Skeletal muscle satellite cell (primary cell): ENCODE measurements at regions not wholly inside any gene's neighbourhood (a gene's known extent, or its start where the extent isn't known, plus 50 kb on each side); places are given as distances from the start of the nearest gene placed in this dataset.
"Not testable (repeated sequence)": the region's sequence is repeated elsewhere in the genome, so short reads cannot be mapped to it uniquely, and the experiment has no call there.

ENCODE experiments used
- H3K27me3 ChIP-seq: 2 replicates; pipeline ENCODE4 v1.7.0; 2013; ENCODE audit warnings: low read length; ENCODE audit not compliant: control insufficient read depth, insufficient read depth
- H3K36me3 ChIP-seq: 2 replicates; pipeline ENCODE4 v1.7.0; 2013; ENCODE audit warnings: mild to moderate bottlenecking, control low read depth, low read length; ENCODE audit not compliant: insufficient read depth
- H3K4me1 ChIP-seq: 2 replicates; pipeline ENCODE4 v1.7.0; 2013; ENCODE audit warnings: low read length; ENCODE audit not compliant: control insufficient read depth, insufficient read depth
- H3K4me2 ChIP-seq: 2 replicates; pipeline ENCODE4 v1.7.0; 2013; ENCODE audit warnings: mild to moderate bottlenecking, low read length
- H3K4me3 ChIP-seq: 2 replicates; pipeline ENCODE4 v1.7.0; 2013; ENCODE audit warnings: low read length
- H3K9ac ChIP-seq: 2 replicates; pipeline ENCODE4 v1.7.0; 2013; ENCODE audit warnings: mild to moderate bottlenecking, low read depth, low read length, moderate library complexity
- H3K9me3 ChIP-seq: replicated peaks from 2 replicates; pipeline ENCODE4 v1.7.0; 2013; ENCODE audit warnings: mild to moderate bottlenecking, control low read depth, low read length

DNA sequence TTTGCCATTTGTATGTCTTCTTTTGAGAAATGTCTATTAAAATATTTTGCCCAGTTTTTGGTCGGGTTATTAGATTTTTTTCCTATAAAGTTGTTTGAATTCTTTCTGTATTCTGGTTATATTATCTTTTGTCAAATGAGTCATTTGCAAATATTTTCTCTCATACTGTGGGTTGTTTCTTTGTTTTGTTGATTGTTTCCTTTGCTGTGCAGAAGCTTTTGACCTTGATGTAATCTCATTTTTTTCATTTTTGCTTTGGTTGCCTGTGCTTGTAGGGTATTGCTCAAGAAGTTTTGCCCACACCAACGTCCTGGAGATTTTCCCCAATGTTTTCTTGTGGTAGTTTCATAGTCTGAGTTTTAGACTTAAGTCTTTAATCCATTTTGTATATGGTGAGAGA is 245.7 kb downstream of the ADCYAP1 start:
- Histone ChIP-seq H3K4me2 (no peak overlapping the region), H3K4me1 (no peaks in the 10 kb centered on the region), H3K27me3 (no peaks in the 10 kb centered on the region), H3K9ac (no peak overlapping the region), H3K36me3 (no peaks in the 10 kb centered on the region), H3K4me3 (no peak overlapping the region), H3K9me3 (no peaks in the 10 kb centered on the region)

DNA sequence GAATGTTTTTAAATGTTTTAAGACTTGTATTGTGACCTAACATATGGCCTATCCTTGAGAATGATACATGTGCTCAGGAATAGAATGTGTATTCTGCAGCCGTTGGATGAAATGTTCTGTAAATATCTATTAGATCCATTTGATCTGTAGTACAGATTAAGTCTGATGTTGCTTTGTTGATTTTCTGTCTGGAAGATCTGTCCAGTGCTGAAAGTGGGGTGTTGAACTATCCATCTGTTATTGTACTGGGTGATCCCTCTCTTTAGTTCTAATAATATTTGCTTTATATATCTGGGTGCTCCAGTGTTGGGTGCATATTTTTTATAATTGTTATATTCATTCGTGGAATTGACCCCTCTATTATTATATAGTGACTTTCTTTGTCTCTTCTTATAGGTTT is 248.3 kb downstream of the ADCYAP1 start:
- not testable (repeated sequence) for H3K4me2 ChIP-seq, H3K9me3 ChIP-seq, H3K27me3 ChIP-seq, H3K36me3 ChIP-seq, H3K9ac ChIP-seq, H3K4me3 ChIP-seq, H3K4me1 ChIP-seq

DNA sequence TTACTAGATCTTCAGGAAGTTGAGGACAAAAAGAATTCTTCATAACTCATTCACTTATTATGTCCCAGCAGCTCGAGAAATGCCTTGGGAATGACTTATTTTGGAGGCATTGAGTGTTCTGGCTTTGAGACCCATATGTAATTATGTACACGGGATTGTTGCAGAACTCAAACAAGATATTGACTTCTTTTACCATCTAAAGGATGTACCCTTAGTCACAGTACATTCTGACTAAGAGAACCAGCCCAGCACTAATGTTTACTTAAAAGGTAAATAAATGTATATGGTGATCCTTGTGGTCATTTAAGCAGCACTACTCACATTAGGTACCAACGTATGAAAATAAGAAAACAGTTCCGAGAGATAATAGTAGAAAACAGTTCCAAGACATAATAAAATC is 268.9 kb downstream of the ADCYAP1 start:
- no peaks in the 10 kb centered on the region for H3K27me3 ChIP-seq
- H3K9me3 ChIP-seq, result peaks cover 7% of the 10 kb centered on the region
- no peak overlapping the region for H3K4me3 ChIP-seq
- H3K4me1 ChIP-seq, result no peaks in the 10 kb centered on the region
- H3K36me3 ChIP-seq, result no peaks in the 10 kb centered on the region
- no peak overlapping the region for H3K9ac ChIP-seq
- no peak overlapping the region for H3K4me2 ChIP-seq

DNA sequence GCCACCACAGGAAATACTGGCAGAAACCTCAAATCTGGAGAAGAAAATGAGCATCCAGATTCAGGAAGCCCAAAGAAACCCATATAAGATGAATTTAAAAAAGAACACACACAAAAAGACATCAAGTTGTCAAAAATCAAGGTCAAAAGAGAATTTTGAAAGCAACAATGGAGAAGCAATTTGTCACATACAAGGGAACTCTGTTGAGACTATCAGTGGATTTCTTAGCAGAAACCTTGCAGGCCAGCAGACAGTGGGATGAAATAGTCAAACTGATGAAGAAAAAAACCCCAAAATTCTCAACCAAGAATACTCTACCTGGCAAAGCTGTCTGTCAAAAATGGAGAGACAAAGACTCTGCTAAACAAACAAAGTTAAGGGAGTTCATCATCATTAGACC is 272.6 kb downstream of the ADCYAP1 start:
- H3K4me3 ChIP-seq, result no peak overlapping the region
- H3K4me2 ChIP-seq, result no peak overlapping the region
- peaks cover 3% of the 10 kb centered on the region for H3K9me3 ChIP-seq
- H3K27me3 ChIP-seq, result no peaks in the 10 kb centered on the region
- no peaks in the 10 kb centered on the region for H3K36me3 ChIP-seq
- H3K9ac ChIP-seq, result no peak overlapping the region
- H3K4me1 ChIP-seq, result no peaks in the 10 kb centered on the region

DNA sequence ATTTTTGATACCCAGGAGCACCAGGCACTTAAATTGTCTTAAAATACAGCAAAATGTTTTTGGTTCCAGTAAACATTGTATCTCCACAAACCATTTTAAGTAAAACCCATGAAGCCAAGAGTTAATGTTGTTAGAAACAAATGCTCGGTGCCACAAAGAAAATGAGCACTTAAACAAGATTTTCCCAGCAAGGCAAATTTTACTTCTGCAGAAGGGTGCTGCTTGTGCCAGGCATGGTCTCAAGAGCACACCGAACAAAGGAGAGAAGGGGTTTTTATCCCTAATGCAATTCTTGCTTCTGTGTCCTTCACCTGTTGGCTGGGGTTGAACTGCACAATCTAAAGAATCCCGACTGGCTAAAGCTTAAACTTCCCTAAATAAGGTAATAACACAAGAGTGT is 286.7 kb downstream of the ADCYAP1 start:
- peaks cover 3% of the 10 kb centered on the region for H3K9me3 ChIP-seq
- H3K4me1 ChIP-seq, result no peaks in the 10 kb centered on the region
- H3K4me2 ChIP-seq, result no peak overlapping the region
- H3K4me3 ChIP-seq, result no peak overlapping the region
- no peaks in the 10 kb centered on the region for H3K36me3 ChIP-seq
- H3K9ac ChIP-seq, result no peak overlapping the region
- H3K27me3 ChIP-seq, result no peaks in the 10 kb centered on the region

DNA sequence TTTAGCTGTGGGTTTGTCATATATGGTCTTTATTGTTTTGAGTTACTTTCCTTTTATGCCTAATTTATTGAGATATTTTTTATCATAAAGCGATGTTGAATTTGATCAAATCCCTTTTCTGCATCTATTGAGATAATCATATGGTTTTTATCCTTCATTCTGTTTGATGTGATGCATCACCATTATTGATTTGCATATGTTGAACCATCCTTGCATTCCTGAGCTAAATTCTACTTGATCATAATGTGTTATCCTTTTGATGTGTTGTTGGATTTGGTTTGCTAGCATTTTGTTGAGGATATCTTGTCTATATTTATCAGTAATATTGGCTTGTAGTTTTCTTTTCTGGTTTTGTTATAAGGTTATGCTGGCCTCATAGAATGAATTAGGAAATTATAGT is 308.5 kb downstream of the ADCYAP1 start:
- H3K9ac ChIP-seq, result no peak overlapping the region
- no peak overlapping the region for H3K4me3 ChIP-seq
- no peaks in the 10 kb centered on the region for H3K36me3 ChIP-seq
- H3K4me1 ChIP-seq, result no peaks in the 10 kb centered on the region
- no peaks in the 10 kb centered on the region for H3K27me3 ChIP-seq
- no peak overlapping the region for H3K4me2 ChIP-seq
- no peaks in the 10 kb centered on the region for H3K9me3 ChIP-seq

DNA sequence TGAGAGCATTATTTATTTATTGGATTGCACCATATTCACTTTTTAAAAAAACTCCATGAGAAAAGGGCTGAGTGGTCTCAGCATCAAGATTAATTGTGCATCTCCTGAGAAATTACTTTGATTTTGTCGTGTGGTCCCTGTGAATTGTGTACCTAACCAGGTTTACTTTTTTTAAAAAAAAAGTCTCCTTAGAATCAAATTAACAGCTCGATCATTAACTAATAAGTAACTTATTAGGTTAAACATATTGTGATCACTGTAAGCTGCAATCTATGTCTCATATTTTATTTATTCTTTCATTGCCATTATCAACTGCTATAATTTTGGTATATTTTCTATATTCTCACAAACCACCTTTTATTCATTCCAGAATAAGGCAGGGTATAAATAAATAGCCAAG is 318.2 kb downstream of the ADCYAP1 start:
- Histone ChIP-seq H3K4me2 (no peak overlapping the region), H3K27me3 (no peaks in the 10 kb centered on the region), H3K9ac (no peak overlapping the region), H3K4me1 (no peaks in the 10 kb centered on the region), H3K36me3 (no peaks in the 10 kb centered on the region), H3K4me3 (no peak overlapping the region), H3K9me3 (peaks cover 2% of the 10 kb centered on the region)

DNA sequence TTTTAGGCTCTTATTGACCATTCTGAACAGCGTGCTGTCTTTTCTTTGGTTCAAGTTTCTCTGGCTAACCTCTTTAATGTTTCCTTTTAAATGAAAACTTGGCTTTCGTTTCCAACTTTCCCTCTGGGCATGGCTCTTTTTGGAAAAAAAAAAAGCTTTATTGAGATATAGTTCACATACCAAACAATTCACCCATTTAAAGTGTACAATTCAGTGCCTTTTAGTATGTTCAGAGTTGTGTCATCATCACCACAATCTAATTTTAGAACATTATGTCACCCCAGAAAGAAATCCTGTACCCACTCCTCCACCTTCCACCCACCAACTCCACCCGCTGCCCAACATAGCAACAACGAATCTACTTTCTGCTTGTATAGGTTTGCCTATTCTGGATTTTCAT is 322.4 kb downstream of the ADCYAP1 start:
- H3K9ac ChIP-seq, result no peak overlapping the region
- H3K36me3 ChIP-seq, result no peaks in the 10 kb centered on the region
- H3K4me1 ChIP-seq, result no peaks in the 10 kb centered on the region
- peaks cover 2% of the 10 kb centered on the region for H3K9me3 ChIP-seq
- no peaks in the 10 kb centered on the region for H3K27me3 ChIP-seq
- no peak overlapping the region for H3K4me2 ChIP-seq
- H3K4me3 ChIP-seq, result no peak overlapping the region

DNA sequence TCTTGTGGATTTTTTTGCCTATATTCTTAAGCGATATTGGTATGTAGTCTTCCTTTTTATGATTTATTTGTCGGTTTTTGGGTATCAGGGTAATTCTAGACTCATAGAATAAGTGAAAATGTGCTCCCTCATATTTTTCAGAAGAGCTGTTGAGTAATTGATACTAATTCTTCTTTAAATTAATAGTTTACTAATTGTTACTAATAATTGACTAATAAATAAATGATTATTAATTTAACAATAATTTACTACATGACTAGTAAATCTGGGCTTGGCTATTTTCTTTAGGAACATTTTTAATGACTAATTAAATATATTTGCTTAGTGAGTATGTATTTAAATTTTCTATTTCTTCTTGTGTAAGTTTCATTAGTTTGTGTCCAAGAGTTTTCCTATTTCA is 325.0 kb downstream of the ADCYAP1 start:
- Histone ChIP-seq H3K4me2 (no peak overlapping the region), H3K4me3 (no peak overlapping the region), H3K9me3 (peaks cover 2% of the 10 kb centered on the region), H3K9ac (no peak overlapping the region), H3K4me1 (no peaks in the 10 kb centered on the region), H3K36me3 (no peaks in the 10 kb centered on the region), H3K27me3 (no peaks in the 10 kb centered on the region)

DNA sequence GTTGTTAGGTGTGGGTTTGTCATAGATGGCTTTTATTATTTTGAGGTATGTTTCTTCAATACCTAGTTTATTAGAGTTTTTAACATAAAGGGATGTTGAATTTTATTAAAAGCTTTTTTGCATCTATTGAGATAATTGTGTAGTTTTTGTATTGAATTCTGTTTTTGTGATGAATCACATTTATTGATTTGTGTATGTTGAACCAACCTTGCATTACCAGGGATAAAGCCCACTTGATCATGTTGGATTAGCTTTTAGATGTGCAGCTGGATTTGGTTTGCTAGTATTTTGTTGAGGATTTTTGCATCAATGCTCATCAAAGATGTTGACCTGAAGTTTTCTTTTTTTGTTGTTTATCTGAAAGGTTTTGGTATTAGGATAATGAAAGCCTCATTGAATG is 328.2 kb downstream of the ADCYAP1 start:
- Histone ChIP-seq H3K9me3 (no peaks in the 10 kb centered on the region), H3K4me2 (no peak overlapping the region), H3K4me3 (no peak overlapping the region), H3K4me1 (no peaks in the 10 kb centered on the region), H3K27me3 (no peaks in the 10 kb centered on the region), H3K36me3 (no peaks in the 10 kb centered on the region), H3K9ac (no peak overlapping the region)

DNA sequence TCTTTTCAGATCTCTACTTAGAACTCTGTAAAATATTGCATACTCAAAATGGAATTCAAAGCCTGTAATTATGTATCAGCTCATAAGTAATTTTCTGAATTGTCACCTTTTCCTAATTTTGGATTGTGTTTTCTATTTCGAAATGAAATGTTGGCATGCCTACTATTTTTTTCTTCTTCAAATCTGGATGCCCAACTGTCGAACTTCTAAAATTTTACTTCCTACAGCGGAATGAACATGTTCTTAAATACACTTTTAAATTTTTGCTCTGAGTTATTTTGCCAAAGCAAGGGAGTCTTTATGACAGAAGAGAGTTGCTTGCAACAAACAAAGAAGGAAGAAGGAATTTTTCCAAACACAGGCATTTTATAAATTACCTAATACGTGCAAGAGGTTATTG is 336.0 kb downstream of the ADCYAP1 start:
- no peak overlapping the region for H3K9ac ChIP-seq
- no peak overlapping the region for H3K4me2 ChIP-seq
- H3K36me3 ChIP-seq, result no peaks in the 10 kb centered on the region
- no peaks in the 10 kb centered on the region for H3K4me1 ChIP-seq
- H3K9me3 ChIP-seq, result peaks cover 13% of the 10 kb centered on the region
- no peaks in the 10 kb centered on the region for H3K27me3 ChIP-seq
- H3K4me3 ChIP-seq, result no peak overlapping the region

DNA sequence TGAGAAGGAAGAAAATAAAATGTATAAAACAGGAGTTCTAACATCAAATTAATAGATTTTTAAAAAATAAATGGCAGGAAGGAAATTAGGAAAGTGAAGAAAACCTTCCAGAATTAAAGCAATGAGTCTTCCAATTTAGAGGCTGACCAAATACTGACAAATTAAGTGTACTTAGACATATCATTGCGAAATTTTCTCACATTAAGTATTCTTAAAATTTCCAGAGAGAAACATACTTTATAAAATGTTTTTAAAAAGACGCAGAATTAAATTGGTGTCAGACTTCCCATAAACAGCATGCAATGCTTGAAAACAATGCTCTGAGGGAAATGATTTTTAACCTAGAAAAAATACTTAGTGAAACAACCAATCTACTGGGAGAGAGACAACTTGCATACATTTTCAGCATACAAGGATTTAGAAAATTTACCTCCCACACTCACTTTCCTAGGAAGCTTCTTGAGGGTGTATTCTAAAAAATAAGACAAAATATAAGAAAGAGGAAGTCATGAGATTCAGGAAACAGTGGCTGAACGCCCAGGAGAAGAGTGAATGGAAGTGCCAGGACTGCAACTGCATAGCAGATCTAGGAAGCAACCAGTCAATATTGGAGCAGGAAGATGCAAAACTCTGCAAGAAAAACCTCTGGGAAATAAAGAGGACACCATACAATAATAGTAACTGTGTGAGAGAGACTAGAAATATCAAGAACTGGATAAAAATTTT is 339.9 kb downstream of the ADCYAP1 start:
- no peaks in the 10 kb centered on the region for H3K4me1 ChIP-seq
- H3K27me3 ChIP-seq, result no peaks in the 10 kb centered on the region

More for the DNA sequence above, 339.9 kb downstream of the ADCYAP1 start:
- no peak overlapping the region for H3K4me2 ChIP-seq
- no peak overlapping the region for H3K4me3 ChIP-seq
- H3K9me3 ChIP-seq, result peaks cover 13% of the 10 kb centered on the region
- no peaks in the 10 kb centered on the region for H3K36me3 ChIP-seq
- no peak overlapping the region for H3K9ac ChIP-seq
